Fibroblast of lung (primary cell): ENCODE measurements at regions not wholly inside any gene's neighbourhood (a gene's known extent, or its start where the extent isn't known, plus 50 kb on each side); places are given as distances from the start of the nearest gene placed in this dataset.

Experiments
- CTCF ChIP-seq, 2 donors: IDR thresholded peaks in 1 of 2; conservative IDR thresholded peaks in 1 of 2; 1 replicate in 1 of 2; 2 replicates in 1 of 2; pipeline ENCODE4 v1.5.1; 2011 to 2012; ENCODE audit warnings: low read length in 2 of 2, control low read depth in 1 of 2, inconsistent platforms in 1 of 2, low read depth in 1 of 2, mild to moderate bottlenecking in 1 of 2
- EZH2 ChIP-seq: IDR thresholded peaks from 2 replicates; pipeline ENCODE4 v1.5.1; 2012; ENCODE audit warnings: low read length, control low read depth, mild to moderate bottlenecking; ENCODE audit errors: missing control alignments

- TF ChIP-seq CTCF (conservative IDR thresholded peaks at IDR 0.05 in 1 of 2, IDR thresholded peaks at IDR 0.05 in 1 of 2; ENCODE audit: low read depth in 1 of 2, low read length in 2 of 2) (no peak), EZH2 (no peak)
These were observed 414.6 kb downstream of the DHX35 start for GRCh38 chr20:39376788-39377187.
